ENCODE measurements at regions not wholly inside any gene's neighbourhood (a gene's known extent, or its start where the extent isn't known, plus 50 kb on each side); places are given as distances from the start of the nearest gene placed in this dataset.

DNA sequence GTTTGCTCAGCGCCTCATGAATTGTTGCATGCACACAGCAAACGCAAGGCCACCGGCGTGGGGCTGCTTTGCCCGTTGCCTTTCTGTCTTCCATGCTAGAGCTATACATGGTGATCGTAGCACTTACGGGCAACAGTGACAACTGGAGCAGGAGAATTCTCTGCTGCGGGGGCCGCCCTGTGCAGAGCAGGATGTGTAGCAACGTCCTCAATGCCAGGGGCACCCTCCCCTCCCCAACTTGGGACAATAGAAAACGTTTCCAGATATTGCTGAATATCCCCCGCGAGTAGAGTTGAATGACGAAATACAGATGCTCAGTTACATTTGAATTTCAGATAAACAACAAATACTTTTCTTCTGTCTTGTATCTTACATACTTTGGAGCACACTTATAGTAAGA lies 198.7 kb downstream of the TFAP2C start:
- 52 to 57% methylated on average over 14 of the region's 14 CpGs for WGBS, 2 donors
- TF ChIP-seq, protein P1, sequence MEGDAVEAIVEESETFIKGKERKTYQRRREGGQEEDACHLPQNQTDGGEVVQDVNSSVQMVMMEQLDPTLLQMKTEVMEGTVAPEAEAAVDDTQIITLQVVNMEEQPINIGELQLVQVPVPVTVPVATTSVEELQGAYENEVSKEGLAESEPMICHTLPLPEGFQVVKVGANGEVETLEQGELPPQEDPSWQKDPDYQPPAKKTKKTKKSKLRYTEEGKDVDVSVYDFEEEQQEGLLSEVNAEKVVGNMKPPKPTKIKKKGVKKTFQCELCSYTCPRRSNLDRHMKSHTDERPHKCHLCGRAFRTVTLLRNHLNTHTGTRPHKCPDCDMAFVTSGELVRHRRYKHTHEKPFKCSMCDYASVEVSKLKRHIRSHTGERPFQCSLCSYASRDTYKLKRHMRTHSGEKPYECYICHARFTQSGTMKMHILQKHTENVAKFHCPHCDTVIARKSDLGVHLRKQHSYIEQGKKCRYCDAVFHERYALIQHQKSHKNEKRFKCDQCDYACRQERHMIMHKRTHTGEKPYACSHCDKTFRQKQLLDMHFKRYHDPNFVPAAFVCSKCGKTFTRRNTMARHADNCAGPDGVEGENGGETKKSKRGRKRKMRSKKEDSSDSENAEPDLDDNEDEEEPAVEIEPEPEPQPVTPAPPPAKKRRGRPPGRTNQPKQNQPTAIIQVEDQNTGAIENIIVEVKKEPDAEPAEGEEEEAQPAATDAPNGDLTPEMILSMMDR (IDR thresholded peaks at IDR 0.05): no peak
- no peaks in the 10 kb centered on the region for H3K4me1 ChIP-seq
- intact Hi-C loops (cut with DNase I): no loop called here
- H3K27me3 ChIP-seq: peaks cover 0 to 92% (median 58%) of the 10 kb centered on the region in 7 donors
- no peak for ATAC-seq
- no peak overlapping the region for H3K4me3 ChIP-seq
- no peak for DNase-seq
- no peaks in the 10 kb centered on the region for H3K9me3 ChIP-seq
- no peaks in the 10 kb centered on the region for H3K36me3 ChIP-seq
- no peak overlapping the region for H3K27ac ChIP-seq

DNA sequence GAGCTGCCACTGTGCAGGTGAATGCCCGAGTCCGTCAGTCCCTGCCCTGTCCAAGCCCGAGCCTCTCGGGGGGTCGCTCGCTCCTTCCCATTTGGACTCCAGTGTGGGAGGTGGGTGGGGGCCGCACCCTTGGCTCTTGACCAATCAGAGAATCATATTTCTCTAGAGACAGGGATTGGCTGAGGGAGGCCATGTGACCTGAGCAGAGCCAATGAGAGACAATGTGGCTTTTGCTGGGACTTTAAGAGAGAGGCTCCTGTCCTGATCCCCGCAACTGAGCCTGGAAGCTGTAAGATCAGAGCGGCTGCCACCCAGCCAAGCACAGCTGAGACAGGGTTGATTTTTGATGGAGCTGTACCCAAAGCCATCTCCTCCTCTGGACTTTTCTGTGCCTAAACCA lies 199.3 kb downstream of the TFAP2C start:
- DNase-seq (no peak), ATAC-seq (no peak)
- 93 to 95% methylated on average over 9 of the region's 9 CpGs for WGBS, 2 donors
- H3K9me3 ChIP-seq: no peaks in the 10 kb centered on the region
- TF ChIP-seq, protein P1 (IDR thresholded peaks at IDR 0.05): no peak
- H3K36me3 ChIP-seq: no peaks in the 10 kb centered on the region
- intact Hi-C loops (cut with DNase I): no loop called here
- no peaks in the 10 kb centered on the region for H3K4me1 ChIP-seq
- no peak overlapping the region for H3K27ac ChIP-seq
- H3K4me3 ChIP-seq: no peak overlapping the region
- H3K27me3 ChIP-seq: peaks cover 0 to 92% (median 64%) of the 10 kb centered on the region in 7 donors

DNA sequence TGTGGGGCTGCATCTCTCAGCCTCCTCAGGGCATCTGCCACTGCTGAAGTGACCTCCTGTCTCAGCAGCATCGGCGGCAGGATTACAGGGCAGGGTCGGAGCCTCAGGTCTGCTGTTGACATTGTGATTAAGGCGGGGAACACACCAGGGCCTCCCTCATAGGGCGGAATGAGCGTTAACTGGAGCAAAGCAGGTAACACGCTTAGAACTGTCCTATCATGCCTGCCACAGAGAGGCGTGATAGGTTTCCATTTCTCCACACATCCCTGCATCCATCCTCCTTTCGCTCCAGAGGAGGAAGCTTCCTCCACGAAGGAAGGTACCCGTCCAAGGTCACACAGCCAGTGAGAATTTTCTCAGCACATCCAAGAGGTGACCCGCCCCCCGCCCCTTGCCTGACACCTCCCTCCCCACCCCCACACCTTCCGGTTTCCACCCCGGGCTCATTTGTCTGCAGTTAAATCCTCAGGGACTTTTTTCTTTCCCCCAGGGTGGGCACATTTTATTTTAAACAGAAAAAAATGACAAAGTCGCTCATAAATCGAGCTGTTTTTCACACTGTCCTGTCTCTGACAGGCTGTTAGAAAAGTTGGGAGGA lies 200.8 kb downstream of the TFAP2C start:
- no peak for ATAC-seq
- WGBS, 2 donors: 13 to 21% methylated on average over 17 of the region's 17 CpGs

DNA sequence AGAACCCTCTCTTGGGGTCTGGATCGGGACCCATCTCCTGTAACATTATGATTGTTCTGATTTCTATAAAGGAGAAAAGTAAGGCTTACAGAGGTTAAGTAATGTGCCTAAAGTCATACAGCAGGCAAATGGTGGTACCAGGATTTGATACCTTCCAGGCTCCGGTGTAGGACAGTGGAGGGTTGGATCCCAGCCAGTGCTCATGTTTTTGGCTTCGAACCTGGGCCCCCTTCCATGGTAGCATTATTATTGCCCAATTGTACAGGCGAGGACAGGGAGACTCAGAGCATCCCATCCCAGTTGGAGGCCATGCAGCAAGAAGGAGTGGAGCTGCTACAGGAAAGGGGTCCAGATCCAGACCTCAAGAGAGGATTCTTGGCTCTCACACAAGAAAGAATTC lies 202.7 kb downstream of the TFAP2C start:
- DNase-seq (no peak), ATAC-seq (no peak)
- Histone ChIP-seq H3K4me3 (no peak overlapping the region), H3K27ac (no peak overlapping the region), H3K36me3 (no peaks in the 10 kb centered on the region), H3K27me3 (peaks cover 0 to 92% (median 70%) of the 10 kb centered on the region in 7 donors), H3K9me3 (no peaks in the 10 kb centered on the region), H3K4me1 (no peaks in the 10 kb centered on the region)
- TF ChIP-seq, protein P1 (IDR thresholded peaks at IDR 0.05): no peak
- intact Hi-C loops (cut with DNase I): no loop called here
- WGBS, 2 donors: 60 to 70% methylated on average over 4 of the region's 4 CpGs

More for the DNA sequence above, 200.8 kb downstream of the TFAP2C start:
- intact Hi-C loops (cut with DNase I): no loop called here
- TF ChIP-seq, protein P1 (IDR thresholded peaks at IDR 0.05): no peak
- H3K9me3 ChIP-seq: no peaks in the 10 kb centered on the region
- H3K4me3 ChIP-seq: no peak overlapping the region
- no peaks in the 10 kb centered on the region for H3K4me1 ChIP-seq
- DNase-seq: no peak
- H3K36me3 ChIP-seq: no peaks in the 10 kb centered on the region
- peaks cover 0 to 93% (median 70%) of the 10 kb centered on the region in 7 donors for H3K27me3 ChIP-seq
- H3K27ac ChIP-seq: no peak overlapping the region
